ENCODE measurements at regions not wholly inside any gene's neighbourhood (a gene's known extent, or its start where the extent isn't known, plus 50 kb on each side); places are given as distances from the start of the nearest gene placed in this dataset.

GRCh38 chr17:17425005-17425404 lies 51.8 kb upstream of the MED9 start:
- DNase-seq (ENCODE audit: low read depth in 2 of 2) = no peak
- no peak overlapping the region for H2AFZ ChIP-seq (ENCODE audit: low read length)
- H3K36me3 ChIP-seq (ENCODE audit: control insufficient read depth, insufficient read depth, low read length) = no peaks in the 10 kb centered on the region
- no peaks in the 10 kb centered on the region for H3K9me3 ChIP-seq (ENCODE audit: control insufficient read depth, insufficient read depth, low read depth, low read length)
- TF ChIP-seq EZH2 (IDR thresholded peaks at IDR 0.05; ENCODE audit: low read length, missing control alignments) (no peak), CTCF (conservative IDR thresholded peaks at IDR 0.05 in 1 of 2, IDR thresholded peaks at IDR 0.05 in 1 of 2; ENCODE audit: low read depth in 1 of 2, low read length in 2 of 2) (no peak)
- peaks cover 3% of the 10 kb centered on the region for H3K27me3 ChIP-seq (ENCODE audit: control insufficient read depth, insufficient read depth, low read length)
- H4K20me1 ChIP-seq (ENCODE audit: control insufficient read depth, extremely low read depth, insufficient read depth, low read length) = no peaks in the 10 kb centered on the region
- H3K27ac ChIP-seq (ENCODE audit: insufficient read depth, low read length) = no peak overlapping the region
- no peaks in the 10 kb centered on the region for H3K79me2 ChIP-seq (ENCODE audit: control insufficient read depth, insufficient read depth, low read length)
- no peak overlapping the region for H3K4me3 ChIP-seq (replicated peaks in 1 of 4; ENCODE audit: control extremely low read depth in 1 of 4, insufficient read depth in 1 of 4, low read depth in 3 of 4, low read length in 4 of 4)
- no peak overlapping the region for H3K4me2 ChIP-seq (ENCODE audit: extremely low read depth, insufficient read depth, low read length)
- H3K4me1 ChIP-seq (ENCODE audit: control insufficient read depth, extremely low read depth, insufficient read depth, low read length) = peaks cover 7% of the 10 kb centered on the region
- H3K9ac ChIP-seq (ENCODE audit: insufficient read depth, low read length) = no peak overlapping the region

- H3K4me3 ChIP-seq (replicated peaks in 1 of 4; ENCODE audit: control extremely low read depth in 1 of 4, insufficient read depth in 1 of 4, low read depth in 3 of 4, low read length in 4 of 4) = no peak overlapping the region
- no peak for TF ChIP-seq EZH2 (IDR thresholded peaks at IDR 0.05; ENCODE audit: low read length, missing control alignments)
- TF ChIP-seq CTCF (conservative IDR thresholded peaks at IDR 0.05 in 1 of 2, IDR thresholded peaks at IDR 0.05 in 1 of 2; ENCODE audit: low read depth in 1 of 2, low read length in 2 of 2) = no peak
- H3K4me1 ChIP-seq (ENCODE audit: control insufficient read depth, extremely low read depth, insufficient read depth, low read length) = peaks cover 2% of the 10 kb centered on the region
- no peak overlapping the region for H3K9ac ChIP-seq (ENCODE audit: insufficient read depth, low read length)
- H3K36me3 ChIP-seq (ENCODE audit: control insufficient read depth, insufficient read depth, low read length) = no peaks in the 10 kb centered on the region
- no peak for DNase-seq (ENCODE audit: low read depth in 2 of 2)
- no peak overlapping the region for H3K27ac ChIP-seq (ENCODE audit: insufficient read depth, low read length)
- no peaks in the 10 kb centered on the region for H3K9me3 ChIP-seq (ENCODE audit: control insufficient read depth, insufficient read depth, low read depth, low read length)
- H3K79me2 ChIP-seq (ENCODE audit: control insufficient read depth, insufficient read depth, low read length) = no peaks in the 10 kb centered on the region
- H3K27me3 ChIP-seq (ENCODE audit: control insufficient read depth, insufficient read depth, low read length) = peaks cover 3% of the 10 kb centered on the region
- H3K4me2 ChIP-seq (ENCODE audit: extremely low read depth, insufficient read depth, low read length) = no peak overlapping the region
- no peaks in the 10 kb centered on the region for H4K20me1 ChIP-seq (ENCODE audit: control insufficient read depth, extremely low read depth, insufficient read depth, low read length)
- no peak overlapping the region for H2AFZ ChIP-seq (ENCODE audit: low read length)
Observed at GRCh38 chr17:17425591-17425990, 51.2 kb upstream of the MED9 start.

- Histone ChIP-seq H3K4me1 (ENCODE audit: control insufficient read depth, extremely low read depth, insufficient read depth, low read length) (no peaks in the 10 kb centered on the region), H3K79me2 (ENCODE audit: control insufficient read depth, insufficient read depth, low read length) (no peaks in the 10 kb centered on the region), H3K9me3 (ENCODE audit: control insufficient read depth, insufficient read depth, low read depth, low read length) (no peaks in the 10 kb centered on the region), H3K27me3 (ENCODE audit: control insufficient read depth, insufficient read depth, low read length) (peaks cover 3% of the 10 kb centered on the region), H4K20me1 (ENCODE audit: control insufficient read depth, extremely low read depth, insufficient read depth, low read length) (no peaks in the 10 kb centered on the region), H3K4me3 (replicated peaks in 1 of 4; ENCODE audit: control extremely low read depth in 1 of 4, insufficient read depth in 1 of 4, low read depth in 3 of 4, low read length in 4 of 4) (no peak overlapping the region), H2AFZ (ENCODE audit: low read length) (no peak overlapping the region), H3K9ac (ENCODE audit: insufficient read depth, low read length) (no peak overlapping the region), H3K4me2 (ENCODE audit: extremely low read depth, insufficient read depth, low read length) (no peak overlapping the region), H3K36me3 (ENCODE audit: control insufficient read depth, insufficient read depth, low read length) (no peaks in the 10 kb centered on the region), H3K27ac (ENCODE audit: insufficient read depth, low read length) (no peak overlapping the region)
- DNase-seq (ENCODE audit: low read depth in 2 of 2) = no peak
- no peak for TF ChIP-seq CTCF (conservative IDR thresholded peaks at IDR 0.05 in 1 of 2, IDR thresholded peaks at IDR 0.05 in 1 of 2; ENCODE audit: low read depth in 1 of 2, low read length in 2 of 2)
- TF ChIP-seq EZH2 (IDR thresholded peaks at IDR 0.05; ENCODE audit: low read length, missing control alignments) = no peak
Observed at GRCh38 chr17:17426184-17426583, 50.6 kb upstream of the MED9 start.

Data from fibroblast of lung (primary cell).